ENCODE measurements at regions not wholly inside any gene's neighbourhood (a gene's known extent, or its start where the extent isn't known, plus 50 kb on each side); places are given as distances from the start of the nearest gene placed in this dataset.

- H3K27ac ChIP-seq, result no peak overlapping the region
- TF ChIP-seq ZFX (IDR thresholded peaks at IDR 0.05) (no peak), CTCF (conservative IDR thresholded peaks at IDR 0.05) (no peak)
Observed at GRCh38 chr21:34219334-34220060, 144.3 kb upstream of the KCNE2 start.

- no peak for TF ChIP-seq ZFX (IDR thresholded peaks at IDR 0.05)
- TF ChIP-seq CTCF (conservative IDR thresholded peaks at IDR 0.05), result no peak
- no peak overlapping the region for H3K27ac ChIP-seq
Observed at GRCh38 chr21:34220556-34221195, 143.1 kb upstream of the KCNE2 start.

GRCh38 chr21:34221331-34222030, 142.3 kb upstream of the KCNE2 start:
- TF ChIP-seq CTCF (conservative IDR thresholded peaks at IDR 0.05) (no peak), ZFX (IDR thresholded peaks at IDR 0.05) (no peak)
- no peak overlapping the region for H3K27ac ChIP-seq

GRCh38 chr21:34222031-34222335, 141.8 kb upstream of the KCNE2 start:
- TF ChIP-seq ZFX (IDR thresholded peaks at IDR 0.05), result no peak
- TF ChIP-seq CTCF (conservative IDR thresholded peaks at IDR 0.05), result no peak
- H3K27ac ChIP-seq, result no peak overlapping the region

- no peak overlapping the region for H3K27ac ChIP-seq
- no peak for TF ChIP-seq CTCF (conservative IDR thresholded peaks at IDR 0.05)
- no peak for TF ChIP-seq ZFX (IDR thresholded peaks at IDR 0.05)
Observed at GRCh38 chr21:34223376-34223775, 140.4 kb upstream of the KCNE2 start.

- no peak overlapping the region for H3K27ac ChIP-seq
- TF ChIP-seq ZFX (IDR thresholded peaks at IDR 0.05) (no peak), CTCF (conservative IDR thresholded peaks at IDR 0.05) (no peak)
Observed at GRCh38 chr21:34227386-34227852, 136.4 kb upstream of the KCNE2 start.

GRCh38 chr21:34228792-34229191, 135.0 kb upstream of the KCNE2 start:
- no peak overlapping the region for H3K27ac ChIP-seq
- TF ChIP-seq ZFX (IDR thresholded peaks at IDR 0.05) (no peak), CTCF (conservative IDR thresholded peaks at IDR 0.05) (no peak)
